ENCODE measurements at regions not wholly inside any gene's neighbourhood (a gene's known extent, or its start where the extent isn't known, plus 50 kb on each side); places are given as distances from the start of the nearest gene placed in this dataset.
"Not testable (repeated sequence)": the region's sequence is repeated elsewhere in the genome, so short reads cannot be mapped to it uniquely, and the experiment has no call there.

GRCh38 chr2:66632882-66633281, 198.0 kb downstream of the MEIS1 start:
- not testable (repeated sequence) for DNase-seq (ENCODE audit: low read depth)

DNA sequence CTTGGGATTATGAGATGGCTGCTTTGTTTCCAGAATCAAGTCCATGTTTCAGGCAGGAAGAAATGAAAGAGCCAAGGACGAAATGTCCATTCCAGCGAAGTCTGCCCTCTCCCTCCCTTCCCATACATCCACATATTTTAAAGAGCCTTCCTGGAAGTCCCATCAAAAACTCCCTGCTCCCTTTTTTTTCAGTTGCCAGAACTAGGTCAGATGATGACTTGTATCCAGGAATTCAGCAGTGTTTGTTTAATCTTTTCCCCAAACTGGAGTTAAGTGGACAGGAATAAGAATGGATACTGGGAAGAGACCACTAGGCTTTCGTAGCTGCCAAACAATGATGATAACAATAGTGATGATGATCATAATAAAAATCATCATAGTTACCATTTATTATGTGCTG, 198.7 kb downstream of the MEIS1 start:
- no peak for DNase-seq (ENCODE audit: low read depth)

GRCh38 chr2:66634784-66635183, 199.9 kb downstream of the MEIS1 start:
- no peak for DNase-seq (ENCODE audit: low read depth)

DNA sequence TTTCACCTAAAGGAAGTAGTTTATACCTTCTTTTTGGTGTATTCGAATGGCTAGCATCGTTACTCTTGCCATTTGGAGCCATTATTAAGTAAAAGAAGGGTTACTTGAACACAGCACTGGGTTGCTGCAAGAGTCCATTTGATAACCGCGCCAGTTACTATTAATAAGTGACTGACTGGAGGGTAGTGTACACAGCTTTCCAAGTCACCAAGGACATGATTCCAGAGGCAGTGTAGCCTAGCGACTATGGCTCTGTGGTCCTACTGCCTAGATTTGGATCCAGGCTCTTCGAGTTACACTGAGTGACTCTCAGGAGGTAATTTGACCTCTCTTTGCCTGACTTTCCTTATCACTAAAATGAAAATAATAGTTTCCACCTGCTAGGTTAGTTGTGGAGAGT, 206.8 kb downstream of the MEIS1 start:
- no peak for DNase-seq (ENCODE audit: low read depth)

DNA sequence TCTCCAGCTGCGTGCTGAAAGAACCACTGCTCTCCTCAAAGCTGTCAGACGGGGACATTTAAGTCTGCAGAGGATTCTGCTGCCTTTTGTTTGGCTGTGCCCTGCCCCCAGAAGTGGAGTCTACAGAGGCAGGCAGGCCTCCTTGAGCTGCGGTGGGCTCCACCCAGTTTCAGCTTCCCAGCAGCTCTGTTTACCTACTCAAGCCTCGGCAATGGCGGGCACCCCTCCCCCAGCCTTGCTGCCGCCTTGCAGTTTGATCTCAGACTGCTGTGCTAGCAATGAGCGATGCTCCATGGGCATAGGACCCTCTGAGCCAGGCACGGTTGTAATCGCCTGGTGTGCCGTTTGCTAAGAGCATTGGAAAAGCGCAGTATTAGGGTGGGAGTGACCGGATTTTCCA, 213.2 kb downstream of the MEIS1 start:
- not testable (repeated sequence) for DNase-seq (ENCODE audit: low read depth)

DNA sequence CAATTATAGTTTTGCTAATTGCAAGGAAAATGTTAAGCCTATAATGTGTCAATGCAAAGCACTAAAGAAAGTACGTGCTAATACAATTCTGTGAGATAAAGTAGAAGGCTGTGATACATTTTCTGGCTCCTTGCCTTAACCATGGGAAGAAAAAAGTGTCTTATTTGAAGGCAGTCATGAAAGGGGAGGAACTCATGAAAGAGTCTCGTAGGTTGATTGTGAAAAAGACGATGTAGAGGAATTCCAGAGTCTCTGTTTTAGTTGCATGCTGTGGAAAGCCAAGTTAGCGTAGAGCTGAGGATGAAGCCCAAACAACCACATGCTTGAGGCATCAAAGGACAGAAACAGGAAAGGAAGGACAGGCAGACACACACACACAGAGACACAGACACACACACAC, 214.1 kb downstream of the MEIS1 start:
- DNase-seq (ENCODE audit: low read depth): no peak

DNA sequence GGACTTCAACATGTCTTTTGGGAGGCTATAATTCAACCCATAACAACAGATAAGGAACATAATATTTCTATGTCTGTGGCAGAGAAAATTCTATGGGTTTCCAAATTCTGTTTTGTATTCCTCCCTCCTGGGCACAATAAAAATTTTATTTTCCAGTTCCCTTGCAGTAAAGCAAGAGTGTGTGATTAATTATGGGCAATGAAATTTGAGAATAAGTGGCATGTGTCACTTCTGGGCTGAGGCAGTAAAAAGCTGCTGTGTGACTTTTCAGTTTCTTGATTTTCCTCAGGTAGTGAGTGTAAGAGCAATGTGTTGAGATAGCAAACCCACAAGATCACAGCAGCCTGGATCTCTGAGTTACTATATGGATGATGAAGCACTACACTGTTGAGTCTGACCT, 216.4 kb downstream of the MEIS1 start:
- DNase-seq (ENCODE audit: low read depth): no peak

- DNase-seq (ENCODE audit: low read depth): no peak
These were observed 225.9 kb downstream of the MEIS1 start for GRCh38 chr2:66660804-66661203.

GRCh38 chr2:66661253-66662173, 226.6 kb downstream of the MEIS1 start:
- no peak for DNase-seq (ENCODE audit: low read depth)

DNA sequence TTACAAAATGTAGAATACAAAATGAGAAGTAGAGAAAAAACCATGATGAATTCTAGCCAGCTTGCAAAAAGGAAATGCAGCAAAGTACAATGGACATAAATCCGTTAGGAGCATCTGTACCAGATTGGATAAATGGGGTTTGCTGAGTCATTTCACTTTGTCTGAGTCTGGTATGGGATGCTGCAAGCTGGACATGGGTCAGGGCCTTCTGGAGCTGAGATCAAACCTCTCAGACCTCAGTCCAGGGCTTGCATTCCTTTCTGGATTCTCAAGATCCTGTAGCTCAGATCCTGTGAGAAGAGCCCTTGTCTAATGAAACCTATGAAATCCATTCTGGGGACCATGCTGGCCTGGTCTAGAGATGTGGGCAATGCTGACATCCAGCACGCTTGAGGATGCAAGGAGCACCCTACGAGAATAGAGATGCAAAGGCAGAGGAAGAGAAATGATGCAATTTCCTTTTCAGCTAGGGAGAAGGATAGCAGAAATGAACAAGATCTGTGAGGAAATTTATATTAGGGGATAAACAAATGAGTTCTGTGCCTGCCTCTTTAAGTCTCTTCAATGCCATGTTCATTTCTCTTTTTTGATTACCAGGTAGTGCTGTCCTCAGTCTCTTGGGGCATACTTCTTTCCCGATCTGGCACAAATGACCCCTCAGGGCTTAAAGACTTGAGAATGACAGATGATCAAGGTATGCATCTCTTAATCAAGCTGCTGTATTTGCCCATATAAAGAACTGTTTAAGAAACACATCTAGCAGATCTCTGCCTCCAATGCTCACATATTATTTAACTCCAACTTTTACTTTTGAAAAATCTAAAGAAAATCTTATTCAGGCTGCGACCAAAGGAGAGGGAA, 230.4 kb downstream of the MEIS1 start:
- DNase-seq (ENCODE audit: low read depth): peak; percentile 28

DNA sequence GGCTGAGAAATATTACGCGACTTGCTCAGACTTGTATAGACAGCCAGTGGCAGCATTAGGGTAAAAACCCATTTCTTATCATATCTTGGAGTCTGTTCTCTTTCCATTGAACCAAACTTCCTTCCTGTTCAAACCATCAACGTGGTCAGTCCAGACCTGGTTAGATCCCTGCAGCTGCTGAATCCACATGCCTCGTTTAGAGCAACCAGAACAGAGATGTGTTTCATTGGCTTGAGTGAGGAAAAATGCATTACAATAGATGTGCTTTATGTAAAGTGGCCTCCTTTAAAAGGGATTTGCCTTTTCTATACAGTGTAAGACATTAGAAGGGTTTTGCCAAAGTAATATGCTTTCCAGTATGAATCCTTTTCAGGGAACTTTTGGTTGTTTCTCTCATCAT, 232.4 kb downstream of the MEIS1 start:
- DNase-seq (ENCODE audit: low read depth): no peak

DNA sequence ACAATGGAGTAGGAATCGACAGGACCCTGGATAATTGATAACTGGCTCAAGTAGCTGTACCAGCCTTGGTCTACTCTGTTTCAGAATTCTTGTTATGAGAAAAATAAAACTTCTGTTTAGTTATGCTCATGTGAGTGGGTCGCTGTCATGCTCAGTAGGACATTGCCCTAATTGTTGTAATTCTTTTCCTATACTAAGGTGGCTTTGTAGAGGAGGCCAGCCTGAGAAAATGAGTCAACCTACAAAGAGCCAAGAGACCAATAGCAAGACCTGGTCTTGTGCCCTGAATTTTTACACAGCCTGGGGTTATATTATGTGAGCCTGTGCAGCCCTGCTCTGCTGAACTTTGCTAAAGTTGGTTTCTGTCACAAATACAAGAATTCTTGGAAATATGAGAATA, 238.4 kb downstream of the MEIS1 start:
- DNase-seq (ENCODE audit: low read depth): no peak

GRCh38 chr2:66674087-66674486, 239.2 kb downstream of the MEIS1 start:
- DNase-seq (ENCODE audit: low read depth): no peak

DNA sequence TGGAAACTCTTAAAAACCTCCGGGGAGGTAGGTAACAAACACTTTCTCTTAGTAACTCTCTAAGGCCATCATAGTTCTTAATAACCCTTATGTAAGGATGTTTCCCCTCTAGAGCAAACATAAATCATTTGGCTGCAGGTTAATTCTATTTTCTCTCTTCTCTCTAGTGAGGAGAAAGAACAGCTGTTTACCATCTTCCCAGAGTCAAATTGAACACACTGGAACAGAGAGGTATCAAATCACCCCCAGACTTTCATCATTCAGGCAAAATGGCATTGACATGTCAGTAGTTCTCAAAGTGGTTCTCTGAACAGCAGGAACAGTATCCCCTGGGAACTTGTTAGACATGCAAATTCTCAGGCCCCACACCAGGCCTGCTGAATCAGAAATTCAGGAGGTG, 240.7 kb downstream of the MEIS1 start:
- no peak for DNase-seq (ENCODE audit: low read depth)

DNA sequence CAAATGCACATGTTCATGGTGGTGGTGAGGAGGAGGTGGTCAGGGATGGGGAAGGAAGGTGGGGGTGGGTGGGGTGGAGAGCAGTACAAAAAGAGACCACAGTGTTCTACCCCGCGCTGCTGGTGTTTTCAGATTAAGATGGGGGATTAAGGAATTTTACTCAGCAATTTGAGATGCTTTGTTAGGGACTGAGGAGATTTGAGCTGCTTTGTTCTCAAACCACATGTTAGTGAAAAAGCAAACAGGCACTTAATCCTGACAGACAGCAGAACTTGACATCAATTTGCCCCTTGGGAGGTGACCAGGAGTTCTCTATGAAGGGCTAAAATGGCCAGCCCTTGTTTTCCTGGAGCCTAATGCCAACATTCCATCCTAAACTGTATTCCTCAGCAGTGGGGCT, 244.5 kb downstream of the MEIS1 start:
- no peak for DNase-seq (ENCODE audit: low read depth)

DNA sequence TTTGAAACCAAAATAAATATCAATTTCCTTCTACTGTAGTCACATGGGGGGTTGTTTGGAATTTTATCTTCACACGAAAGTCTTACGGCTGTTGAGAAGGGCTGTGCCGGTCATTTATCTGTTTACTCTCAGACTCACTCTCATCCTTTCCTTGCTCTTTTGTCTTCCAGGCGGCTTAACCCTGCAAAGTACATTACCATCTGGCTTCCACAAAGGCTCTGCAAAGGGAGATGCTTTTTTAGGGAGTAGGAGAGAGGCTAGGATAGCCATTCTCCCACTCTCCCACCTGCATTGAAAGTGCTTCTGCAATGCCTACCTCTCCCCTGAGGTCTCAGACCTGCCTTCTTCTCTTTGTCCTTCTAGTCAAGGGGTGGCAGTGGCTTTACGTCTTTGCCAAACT, 247.6 kb downstream of the MEIS1 start:
- no peak for DNase-seq (ENCODE audit: low read depth)

- DNase-seq (ENCODE audit: low read depth): no peak
These were observed 248.1 kb downstream of the MEIS1 start for GRCh38 chr2:66683064-66683463.

DNA sequence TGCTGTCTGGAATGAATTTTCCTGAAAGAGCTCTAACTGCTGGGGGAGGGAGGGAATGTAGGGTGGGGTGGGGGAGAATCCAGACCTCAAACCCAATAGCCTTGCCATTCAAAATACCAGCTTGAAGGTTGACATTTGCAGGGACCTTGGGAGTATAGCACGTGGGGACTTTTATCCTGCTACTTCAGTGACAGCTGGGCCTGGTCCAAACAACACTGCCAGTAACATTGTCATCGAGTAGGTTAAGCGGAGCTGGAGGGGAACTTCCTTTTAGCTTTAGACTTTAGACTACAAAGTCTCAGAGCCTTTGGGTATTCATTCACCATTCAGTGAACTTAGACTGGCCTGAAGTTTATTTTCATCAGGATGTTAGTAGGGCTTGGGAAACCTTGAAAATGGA, 248.7 kb downstream of the MEIS1 start:
- no peak for DNase-seq (ENCODE audit: low read depth)

DNA sequence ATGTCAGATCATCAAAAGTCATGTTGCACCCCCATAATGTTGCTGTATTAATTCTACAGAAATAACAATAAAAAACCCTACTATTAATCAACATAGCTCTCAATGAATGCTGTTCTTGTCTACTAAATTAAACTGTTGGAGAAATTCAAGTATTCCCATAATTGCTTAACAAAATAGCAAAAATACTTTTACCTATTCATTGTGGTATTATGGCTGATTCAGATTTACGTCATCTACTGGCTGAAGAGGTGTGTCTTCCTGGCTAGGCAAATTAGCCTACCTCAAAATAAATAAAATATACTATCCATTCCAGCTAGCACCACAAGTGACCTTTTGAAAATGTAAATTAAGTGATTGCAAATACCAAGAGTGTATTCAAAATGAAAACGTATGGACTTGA, 249.4 kb downstream of the MEIS1 start:
- peak; percentile 30 for DNase-seq (ENCODE audit: low read depth)

DNA sequence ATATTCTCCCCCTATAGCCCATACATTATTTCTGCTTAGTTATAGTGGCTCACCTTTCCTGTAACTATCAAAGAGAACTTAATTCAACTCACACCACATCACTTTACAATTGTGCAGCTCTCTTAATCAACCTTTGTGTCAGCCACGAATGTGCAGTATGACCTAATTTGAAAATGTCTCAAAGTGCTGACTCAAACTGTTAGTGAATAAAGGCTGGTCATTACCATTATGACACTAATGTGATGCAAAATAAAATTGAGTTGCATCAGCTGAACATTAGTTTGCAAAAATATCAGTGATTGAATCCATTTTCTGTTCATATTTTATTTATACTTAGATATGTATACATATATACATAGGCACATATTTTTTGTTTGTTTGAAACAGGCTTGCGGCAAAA, 251.8 kb downstream of the MEIS1 start:
- peak; percentile 2 for DNase-seq (ENCODE audit: low read depth)

DNA sequence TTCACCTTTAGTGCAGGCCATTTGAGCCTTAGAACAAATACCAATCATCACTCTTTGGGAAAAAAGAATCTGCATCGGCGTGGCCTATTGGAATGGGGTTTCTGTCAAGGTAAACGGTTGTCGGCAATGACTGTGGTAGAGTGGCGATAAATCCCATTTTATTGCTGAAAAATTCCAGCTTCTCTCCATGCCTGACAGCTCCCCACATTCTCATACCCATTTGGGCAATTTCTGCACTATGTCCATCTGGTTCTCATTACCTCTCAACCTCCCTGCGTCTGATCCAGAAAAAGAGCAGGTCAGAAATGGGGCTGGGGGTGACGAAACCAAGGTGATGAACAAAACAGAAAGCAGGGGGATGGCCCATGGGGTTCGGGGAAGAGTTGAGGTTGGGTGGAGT, 254.0 kb downstream of the MEIS1 start:
- DNase-seq (ENCODE audit: low read depth): no peak

DNA sequence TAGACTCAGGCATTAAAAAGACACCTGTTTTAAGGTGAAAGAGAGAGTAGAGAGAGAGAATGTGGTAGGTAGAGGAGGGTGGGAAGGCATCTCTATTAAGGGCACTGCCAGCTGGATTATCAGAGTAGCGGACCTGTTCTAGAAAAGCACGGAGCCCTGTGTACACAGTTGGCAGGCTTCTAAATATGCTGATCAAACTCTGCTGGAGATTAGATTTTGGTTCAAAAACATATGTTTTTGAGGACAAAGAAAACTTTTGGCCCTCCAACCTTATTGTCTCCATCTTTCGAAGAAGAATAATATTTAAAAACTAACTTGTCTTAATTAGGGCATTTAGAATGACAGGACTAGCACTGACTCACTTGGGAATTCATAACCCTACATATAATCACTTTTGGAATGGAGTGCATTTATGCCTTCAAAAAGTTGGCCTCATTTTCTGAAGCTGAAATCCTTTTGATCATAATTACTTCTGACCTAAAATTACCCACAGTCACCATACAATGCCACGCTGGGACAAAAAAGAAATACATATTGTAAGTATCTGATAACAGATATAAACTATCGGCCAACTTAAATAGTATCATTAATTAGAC, 254.6 kb downstream of the MEIS1 start:
- no peak for DNase-seq (ENCODE audit: low read depth)
